ENCODE measurements at regions not wholly inside any gene's neighbourhood (a gene's known extent, or its start where the extent isn't known, plus 50 kb on each side); places are given as distances from the start of the nearest gene placed in this dataset.
A peak's percentile ranks its signal among the peaks of the same experiment; 100 is the strongest.

GRCh38 chr22:47777426-47777825 lies 1015.0 kb downstream of the TBC1D22A start:
- Histone ChIP-seq H3K36me3 (ENCODE audit: control insufficient read depth, insufficient read depth, low read length) (no peaks in the 10 kb centered on the region), H3K4me3 (ENCODE audit: low read depth, low read length) (no peak overlapping the region), H3K27me3 (ENCODE audit: control insufficient read depth, insufficient read depth, low read length) (no peaks in the 10 kb centered on the region)
- FAIRE-seq = no peak
- TF ChIP-seq, protein P1, sequence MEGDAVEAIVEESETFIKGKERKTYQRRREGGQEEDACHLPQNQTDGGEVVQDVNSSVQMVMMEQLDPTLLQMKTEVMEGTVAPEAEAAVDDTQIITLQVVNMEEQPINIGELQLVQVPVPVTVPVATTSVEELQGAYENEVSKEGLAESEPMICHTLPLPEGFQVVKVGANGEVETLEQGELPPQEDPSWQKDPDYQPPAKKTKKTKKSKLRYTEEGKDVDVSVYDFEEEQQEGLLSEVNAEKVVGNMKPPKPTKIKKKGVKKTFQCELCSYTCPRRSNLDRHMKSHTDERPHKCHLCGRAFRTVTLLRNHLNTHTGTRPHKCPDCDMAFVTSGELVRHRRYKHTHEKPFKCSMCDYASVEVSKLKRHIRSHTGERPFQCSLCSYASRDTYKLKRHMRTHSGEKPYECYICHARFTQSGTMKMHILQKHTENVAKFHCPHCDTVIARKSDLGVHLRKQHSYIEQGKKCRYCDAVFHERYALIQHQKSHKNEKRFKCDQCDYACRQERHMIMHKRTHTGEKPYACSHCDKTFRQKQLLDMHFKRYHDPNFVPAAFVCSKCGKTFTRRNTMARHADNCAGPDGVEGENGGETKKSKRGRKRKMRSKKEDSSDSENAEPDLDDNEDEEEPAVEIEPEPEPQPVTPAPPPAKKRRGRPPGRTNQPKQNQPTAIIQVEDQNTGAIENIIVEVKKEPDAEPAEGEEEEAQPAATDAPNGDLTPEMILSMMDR (IDR thresholded peaks at IDR 0.05; ENCODE audit: insufficient read depth, low read length, severe bottlenecking) = no peak
- DNase-seq (ENCODE audit: low read depth) = no peak

GRCh38 chr22:47776329-47776728 lies 1013.9 kb downstream of the TBC1D22A start:
- H3K4me3 ChIP-seq (ENCODE audit: low read depth, low read length) = no peak overlapping the region
- DNase-seq (ENCODE audit: low read depth) (no peak), FAIRE-seq (no peak)
- no peaks in the 10 kb centered on the region for H3K27me3 ChIP-seq (ENCODE audit: control insufficient read depth, insufficient read depth, low read length)
- no peaks in the 10 kb centered on the region for H3K36me3 ChIP-seq (ENCODE audit: control insufficient read depth, insufficient read depth, low read length)
- TF ChIP-seq, protein P1 (IDR thresholded peaks at IDR 0.05; ENCODE audit: insufficient read depth, low read length, severe bottlenecking) = no peak

DNA sequence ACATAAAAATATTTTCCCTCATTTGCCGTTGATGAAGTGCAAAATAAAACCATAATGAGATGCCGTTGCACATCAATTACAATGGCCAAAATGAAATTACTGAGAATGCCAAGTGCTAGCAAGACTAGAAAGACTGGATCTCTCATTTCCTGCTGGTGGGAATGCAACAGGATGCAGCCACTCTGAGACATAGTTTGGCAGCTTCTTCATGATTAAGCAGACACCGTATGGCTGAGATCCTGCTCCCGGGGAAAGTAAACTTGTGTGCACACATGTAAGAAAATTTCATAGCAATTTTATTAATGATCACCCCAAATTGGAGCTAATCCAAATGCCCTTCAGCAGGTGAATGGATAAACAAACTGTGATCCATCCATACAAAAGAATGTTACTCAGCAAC lies 1013.2 kb downstream of the TBC1D22A start:
- no peak overlapping the region for H3K4me3 ChIP-seq (ENCODE audit: low read depth, low read length)
- DNase-seq (ENCODE audit: low read depth) (peak; percentile 13), FAIRE-seq (peak; percentile 66)
- TF ChIP-seq, protein P1 (IDR thresholded peaks at IDR 0.05; ENCODE audit: insufficient read depth, low read length, severe bottlenecking) = no peak
- H3K27me3 ChIP-seq (ENCODE audit: control insufficient read depth, insufficient read depth, low read length) = no peaks in the 10 kb centered on the region
- H3K36me3 ChIP-seq (ENCODE audit: control insufficient read depth, insufficient read depth, low read length) = no peaks in the 10 kb centered on the region

GRCh38 chr22:47775191-47775590 lies 1012.7 kb downstream of the TBC1D22A start:
- no peak overlapping the region for H3K4me3 ChIP-seq (ENCODE audit: low read depth, low read length)
- no peaks in the 10 kb centered on the region for H3K27me3 ChIP-seq (ENCODE audit: control insufficient read depth, insufficient read depth, low read length)
- no peaks in the 10 kb centered on the region for H3K36me3 ChIP-seq (ENCODE audit: control insufficient read depth, insufficient read depth, low read length)
- DNase-seq (ENCODE audit: low read depth) = no peak
- TF ChIP-seq, protein P1 (IDR thresholded peaks at IDR 0.05; ENCODE audit: insufficient read depth, low read length, severe bottlenecking) = no peak
- FAIRE-seq = no peak

GRCh38 chr22:47773635-47774034 lies 1011.2 kb downstream of the TBC1D22A start:
- H3K4me3 ChIP-seq (ENCODE audit: low read depth, low read length) = no peak overlapping the region
- no peaks in the 10 kb centered on the region for H3K36me3 ChIP-seq (ENCODE audit: control insufficient read depth, insufficient read depth, low read length)
- DNase-seq (ENCODE audit: low read depth) (no peak), FAIRE-seq (no peak)
- TF ChIP-seq, protein P1 (IDR thresholded peaks at IDR 0.05; ENCODE audit: insufficient read depth, low read length, severe bottlenecking) = no peak
- no peaks in the 10 kb centered on the region for H3K27me3 ChIP-seq (ENCODE audit: control insufficient read depth, insufficient read depth, low read length)

DNA sequence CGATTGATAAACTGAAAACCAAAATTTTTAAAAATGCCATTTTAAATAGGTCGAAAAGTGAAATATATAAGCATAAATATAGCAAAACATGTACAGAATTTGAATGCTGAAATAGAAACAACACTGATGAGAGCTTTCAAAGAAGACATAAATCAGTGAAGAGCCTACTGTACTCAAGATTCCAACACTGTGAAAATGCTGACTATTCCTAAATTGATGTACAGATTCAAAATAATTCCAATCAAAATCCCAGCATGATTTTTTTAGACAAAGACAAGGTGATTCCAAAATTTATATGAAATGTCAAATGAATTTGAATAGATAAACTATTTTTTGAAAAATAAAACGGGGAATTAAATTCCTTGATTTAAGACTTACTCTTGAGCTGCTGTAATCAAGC lies 1010.4 kb downstream of the TBC1D22A start:
- FAIRE-seq (no peak), DNase-seq (ENCODE audit: low read depth) (no peak)
- H3K4me3 ChIP-seq (ENCODE audit: low read depth, low read length) = no peak overlapping the region
- H3K27me3 ChIP-seq (ENCODE audit: control insufficient read depth, insufficient read depth, low read length) = no peaks in the 10 kb centered on the region
- no peaks in the 10 kb centered on the region for H3K36me3 ChIP-seq (ENCODE audit: control insufficient read depth, insufficient read depth, low read length)
- TF ChIP-seq, protein P1 (IDR thresholded peaks at IDR 0.05; ENCODE audit: insufficient read depth, low read length, severe bottlenecking) = no peak

Data from bronchial epithelial cell (primary cell).